PC-3 (cell line): ENCODE measurements at regions not wholly inside any gene's neighbourhood (a gene's known extent, or its start where the extent isn't known, plus 50 kb on each side); places are given as distances from the start of the nearest gene placed in this dataset.

Experiments
- ATAC-seq: fragments of 200-7000 bp; cut with Tn5 transposase; 2 replicates; pipeline ENCODE4 v1.9.1; 2020; ENCODE audit warnings: mild to moderate bottlenecking, moderate library complexity
- BruUV-seq: library from RNA; stranded (reverse); fragments of 400-500 nt; replicated peaks from 2 replicates; lab custom pipeline; 2021; lab: Mats Ljungman, UMichigan
- CTCF ChIA-PET: fragments of 300-600 bp; sonication (Branson Sonifier 250); formaldehyde crosslinking; loops from one replicate; lab custom pipeline; 2022; ENCODE audit warnings: antibody characterized with exemption; lab: Charles Lee
- POLR2A ChIA-PET: fragments of 300-600 bp; sonication (Branson Sonifier 250); formaldehyde crosslinking; loops from one replicate; lab custom pipeline; 2022; ENCODE audit warnings: antibody characterized with exemption; ENCODE audit not compliant: unreplicated experiment; lab: Charles Lee
- DNase-seq: peaks from one replicate; pipeline ENCODE4 v3.0.0-alpha.2; 2015
- H2AFZ ChIP-seq: fragments of 300-600 bp; sonication (generic); 2 replicates; pipeline ENCODE4 v1.6.0; 2016; ENCODE audit warnings: antibody characterized with exemption, low read length
- H3F3A ChIP-seq: fragments of 300-600 bp; sonication (generic); one replicate; pipeline ENCODE4 v1.6.0; 2017; ENCODE audit warnings: antibody characterized with exemption, low read length, control low read depth, mild to moderate bottlenecking; ENCODE audit not compliant: unreplicated experiment
- H3K27ac ChIP-seq: fragments of 300-600 bp; sonication (generic); 2 replicates; pipeline ENCODE4 v1.5.1; 2016; ENCODE audit warnings: mild to moderate bottlenecking, low read length
- H3K27me3 ChIP-seq: fragments of 300-600 bp; sonication (generic); 2 replicates; pipeline ENCODE4 v1.6.1; 2016; ENCODE audit warnings: low read length, mixed read lengths
- H3K36me3 ChIP-seq: fragments of 300-600 bp; sonication (generic); 2 replicates; pipeline ENCODE4 v1.6.1; 2016; ENCODE audit warnings: low read depth, mixed run types, low read length, mixed read lengths
- H3K4me1 ChIP-seq: fragments of 300-600 bp; sonication (generic); 2 replicates; pipeline ENCODE4 v1.5.1; 2016; ENCODE audit warnings: low read length; ENCODE audit not compliant: insufficient read depth
- H3K4me2 ChIP-seq: fragments of 300-600 bp; sonication (generic); 2 replicates; pipeline ENCODE4 v1.6.0; 2016; ENCODE audit warnings: low read length
- H3K4me3 ChIP-seq: fragments of 300-600 bp; sonication (generic); 2 replicates; pipeline ENCODE4 v1.5.1; 2016; ENCODE audit warnings: mild to moderate bottlenecking, low read length, mixed read lengths
- H3K79me2 ChIP-seq: fragments of 300-600 bp; sonication (generic); 2 replicates; pipeline ENCODE4 v1.6.1; 2017; ENCODE audit warnings: low read length, mixed read lengths
- H3K9ac ChIP-seq: fragments of 300-600 bp; sonication (generic); 2 replicates; pipeline ENCODE4 v1.6.0; 2016; ENCODE audit warnings: mild to moderate bottlenecking, low read length
- H3K9me2 ChIP-seq: fragments of 300-600 bp; sonication (generic); replicated peaks from 2 replicates; pipeline ENCODE4 v1.6.1; 2016; ENCODE audit warnings: mixed run types, low read length, mixed read lengths
- H3K9me3 ChIP-seq: fragments of 300-600 bp; sonication (generic); 2 replicates; pipeline ENCODE4 v1.6.1; 2016; ENCODE audit warnings: low read length, mixed read lengths
- H4K20me1 ChIP-seq: fragments of 300-600 bp; sonication (generic); 2 replicates; pipeline ENCODE4 v1.6.1; 2016; ENCODE audit warnings: low read length, mixed read lengths
- EZH2 ChIP-seq: fragments of 300-600 bp; sonication (generic); IDR thresholded peaks from one replicate; pipeline ENCODE4 v1.6.1; 2017; ENCODE audit warnings: antibody characterized with exemption, mild to moderate bottlenecking, low read length; ENCODE audit not compliant: unreplicated experiment
- EZH2phosphoT487 ChIP-seq: fragments of 300-600 bp; sonication (generic); IDR thresholded peaks from 2 replicates; pipeline ENCODE4 v1.6.1; 2018; ENCODE audit warnings: mild to moderate bottlenecking, antibody characterized with exemption, low read length, borderline replicate concordance
- intact Hi-C: fragments of 100-400 bp; cut with micrococcal nuclease; formaldehyde crosslinking; loops from 2 replicates; pipeline ENCODE4 v1.9.0; 2023
- TF ChIP-seq, protein P1 (sequence below): fragments of 300-600 bp; sonication (generic); conservative IDR thresholded peaks from 2 replicates; pipeline ENCODE4 v1.5.1; 2017; ENCODE audit warnings: antibody characterized with exemption, low read depth, mild to moderate bottlenecking, low read length

DNA sequence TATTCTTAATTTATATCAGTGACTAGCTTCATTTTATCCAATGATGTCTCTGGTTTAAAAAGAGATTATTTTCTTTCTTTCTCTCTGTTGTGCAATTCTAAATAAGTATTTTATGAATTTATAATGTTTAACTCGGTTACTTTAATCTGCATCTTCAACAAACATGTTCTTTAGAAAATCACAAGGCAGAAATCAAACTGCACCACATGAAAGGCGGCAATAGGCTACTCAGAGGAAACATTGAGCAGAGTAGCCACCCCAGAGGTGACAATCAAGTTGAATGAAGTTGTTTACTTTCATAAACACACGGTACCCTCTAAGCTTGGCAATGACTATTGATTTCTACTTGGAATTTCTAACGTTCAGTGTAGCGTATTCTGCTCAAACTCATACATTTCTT lies 677.8 kb upstream of the ROBO1 start:
- ATAC-seq (no peak), DNase-seq (no peak)
- Histone ChIP-seq H3K9ac (no peak overlapping the region), H3K27ac (no peak overlapping the region), H3K4me3 (no peak overlapping the region), H3K79me2 (no peaks in the 10 kb centered on the region), H3K4me2 (no peak overlapping the region), H4K20me1 (no peaks in the 10 kb centered on the region), H3K9me2 (no peaks in the 10 kb centered on the region), H3K27me3 (no peaks in the 10 kb centered on the region), H3K9me3 (no peaks in the 10 kb centered on the region), H3F3A (no peaks in the 10 kb centered on the region), H3K4me1 (no peaks in the 10 kb centered on the region), H3K36me3 (no peaks in the 10 kb centered on the region), H2AFZ (no peak overlapping the region)
- POLR2A ChIA-PET, result no interaction called here
- TF ChIP-seq, protein P1, sequence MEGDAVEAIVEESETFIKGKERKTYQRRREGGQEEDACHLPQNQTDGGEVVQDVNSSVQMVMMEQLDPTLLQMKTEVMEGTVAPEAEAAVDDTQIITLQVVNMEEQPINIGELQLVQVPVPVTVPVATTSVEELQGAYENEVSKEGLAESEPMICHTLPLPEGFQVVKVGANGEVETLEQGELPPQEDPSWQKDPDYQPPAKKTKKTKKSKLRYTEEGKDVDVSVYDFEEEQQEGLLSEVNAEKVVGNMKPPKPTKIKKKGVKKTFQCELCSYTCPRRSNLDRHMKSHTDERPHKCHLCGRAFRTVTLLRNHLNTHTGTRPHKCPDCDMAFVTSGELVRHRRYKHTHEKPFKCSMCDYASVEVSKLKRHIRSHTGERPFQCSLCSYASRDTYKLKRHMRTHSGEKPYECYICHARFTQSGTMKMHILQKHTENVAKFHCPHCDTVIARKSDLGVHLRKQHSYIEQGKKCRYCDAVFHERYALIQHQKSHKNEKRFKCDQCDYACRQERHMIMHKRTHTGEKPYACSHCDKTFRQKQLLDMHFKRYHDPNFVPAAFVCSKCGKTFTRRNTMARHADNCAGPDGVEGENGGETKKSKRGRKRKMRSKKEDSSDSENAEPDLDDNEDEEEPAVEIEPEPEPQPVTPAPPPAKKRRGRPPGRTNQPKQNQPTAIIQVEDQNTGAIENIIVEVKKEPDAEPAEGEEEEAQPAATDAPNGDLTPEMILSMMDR, result no peak
- TF ChIP-seq EZH2 (no peak), EZH2phosphoT487 (no peak)
- CTCF ChIA-PET, result no interaction called here
- intact Hi-C loops, result no loop called here
- BruUV-seq, result no TSS peak

DNA sequence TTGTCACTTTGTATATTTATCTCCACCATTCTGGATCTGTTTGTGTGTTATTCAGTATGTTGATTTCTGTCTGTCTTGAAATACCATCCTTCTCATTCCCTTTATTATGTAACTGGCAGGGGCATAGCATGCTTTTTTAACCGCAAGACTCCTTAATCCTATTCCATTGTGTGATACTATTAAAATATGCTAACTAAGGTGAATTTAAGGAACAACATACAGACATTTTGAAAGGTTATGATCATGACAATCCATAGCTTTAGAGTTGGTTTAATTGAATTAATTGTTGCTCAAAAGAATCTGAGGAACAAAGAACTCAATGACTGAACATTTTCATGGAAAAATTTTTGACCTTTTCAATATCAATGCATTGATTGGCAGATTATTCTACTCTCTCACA lies 677.3 kb upstream of the ROBO1 start:
- ChIA-PET POLR2A (no interaction called here), CTCF (no interaction called here)
- TF ChIP-seq EZH2phosphoT487 (no peak), EZH2 (no peak)
- TF ChIP-seq, protein P1, result no peak
- ATAC-seq (no peak), DNase-seq (no peak)
- H4K20me1 ChIP-seq, result no peaks in the 10 kb centered on the region
- no peaks in the 10 kb centered on the region for H3K36me3 ChIP-seq
- no peak overlapping the region for H3K27ac ChIP-seq
- no peaks in the 10 kb centered on the region for H3K4me1 ChIP-seq
- H3K79me2 ChIP-seq, result no peaks in the 10 kb centered on the region
- BruUV-seq, result no TSS peak
- H3K9me2 ChIP-seq, result no peaks in the 10 kb centered on the region
- no peaks in the 10 kb centered on the region for H3K9me3 ChIP-seq
- no peak overlapping the region for H3K9ac ChIP-seq
- no peaks in the 10 kb centered on the region for H3K27me3 ChIP-seq
- H2AFZ ChIP-seq, result no peak overlapping the region
- no peak overlapping the region for H3K4me3 ChIP-seq
- intact Hi-C loops, result no loop called here
- H3K4me2 ChIP-seq, result no peak overlapping the region
- H3F3A ChIP-seq, result no peaks in the 10 kb centered on the region

DNA sequence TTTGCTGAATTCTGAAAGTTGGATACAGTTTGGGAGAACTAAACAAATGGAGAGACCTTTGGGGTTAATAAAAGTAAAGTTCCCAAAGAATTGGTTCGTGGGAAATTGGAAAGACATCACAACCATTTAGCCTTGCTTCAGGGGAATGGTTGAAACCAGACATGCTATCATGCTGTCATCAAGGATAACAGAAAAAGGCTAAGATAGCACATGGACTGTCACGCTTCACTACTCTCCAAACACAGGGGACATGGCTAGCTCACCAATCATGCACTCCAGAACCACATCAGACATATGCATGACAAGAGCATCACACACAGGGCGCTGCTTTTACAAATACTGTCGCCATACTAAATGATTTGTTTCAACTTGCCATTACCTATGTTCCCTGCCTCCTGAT lies 671.7 kb upstream of the ROBO1 start:
- TF ChIP-seq, protein P1, result no peak
- TF ChIP-seq EZH2phosphoT487 (no peak), EZH2 (no peak)
- POLR2A ChIA-PET, result no interaction called here

More for the DNA sequence above, 671.7 kb upstream of the ROBO1 start:
- Histone ChIP-seq H3F3A (no peaks in the 10 kb centered on the region), H4K20me1 (no peaks in the 10 kb centered on the region), H3K4me3 (no peak overlapping the region), H3K27ac (no peak overlapping the region), H3K4me2 (no peak overlapping the region), H3K79me2 (no peaks in the 10 kb centered on the region), H3K9ac (no peak overlapping the region), H3K9me2 (no peaks in the 10 kb centered on the region), H2AFZ (no peak overlapping the region), H3K27me3 (no peaks in the 10 kb centered on the region), H3K4me1 (no peaks in the 10 kb centered on the region), H3K36me3 (no peaks in the 10 kb centered on the region), H3K9me3 (no peaks in the 10 kb centered on the region)
- BruUV-seq, result no TSS peak
- intact Hi-C loops, result no loop called here
- DNase-seq (no peak), ATAC-seq (no peak)
- CTCF ChIA-PET, result no interaction called here
